ENCODE measurements at regions not wholly inside any gene's neighbourhood (a gene's known extent, or its start where the extent isn't known, plus 50 kb on each side); places are given as distances from the start of the nearest gene placed in this dataset.

- Histone ChIP-seq H3K4me1 (ENCODE audit: control insufficient read depth, insufficient read depth, low read length) (no peaks in the 10 kb centered on the region), H4K20me1 (ENCODE audit: control insufficient read depth, insufficient read depth) (no peaks in the 10 kb centered on the region), H3K36me3 (ENCODE audit: control insufficient read depth in 2 of 2, insufficient read depth in 2 of 2, low read length in 1 of 2) (no peaks in the 10 kb centered on the region), H3K4me2 (ENCODE audit: control insufficient read depth, insufficient read depth) (no peak overlapping the region), H3K4me3 (no peak overlapping the region), H3K9ac (ENCODE audit: control insufficient read depth, insufficient read depth, low read length) (no peak overlapping the region), H2AFZ (ENCODE audit: control insufficient read depth, low read depth, low read length) (no peak overlapping the region), H3K27ac (ENCODE audit: control insufficient read depth, insufficient read depth) (no peak overlapping the region), H3K27me3 (replicated peaks in 1 of 2; ENCODE audit: control insufficient read depth in 2 of 2, insufficient read depth in 2 of 2, low read length in 1 of 2) (no peaks in the 10 kb centered on the region), H3K9me3 (replicated peaks; ENCODE audit: control insufficient read depth, insufficient read depth, low read length) (no peaks in the 10 kb centered on the region; the same call in 2 of the 3 replicates), H3K79me2 (ENCODE audit: control insufficient read depth, insufficient read depth, low read length) (no peaks in the 10 kb centered on the region)
- TF ChIP-seq FOS (IDR thresholded peaks at IDR 0.05; ENCODE audit: borderline replicate concordance, extremely low read depth, insufficient read length) = no peak
- no peak for TF ChIP-seq CBFB (IDR thresholded peaks at IDR 0.05; ENCODE audit: low read depth)
- no peak for TF ChIP-seq EZH2 (IDR thresholded peaks at IDR 0.05; ENCODE audit: borderline replicate concordance, control insufficient read depth, low read depth, low read length)
- TF ChIP-seq CHD2 (IDR thresholded peaks at IDR 0.05; ENCODE audit: borderline replicate concordance, low read depth, low read length) = no peak
- WGBS (ENCODE audit: insufficient coverage, insufficient replicate concordance, low lambda C conversion rate, missing lambda C conversion rate) = 57% methylated on average over 10 of the region's 10 CpGs
- POLR2A ChIA-PET = no interaction called here
- in situ Hi-C loops (cut with MboI) (no loop called here), intact Hi-C loops (cut with micrococcal nuclease; ENCODE audit: unreplicated experiment) (no loop called here)
- SMC1A ChIA-PET (ENCODE audit: uncharacterized antibody, unreplicated experiment) = interaction anchor here (1.5 kb wide), 1 partner anchor 16 kb away, joined by 3 read pairs; no protein-coding TSS in a partner anchor
- no TSS peak for BruUV-seq (replicated peaks)
- FAIRE-seq (no peak), ATAC-seq (no peak), DNase-seq (ENCODE audit: low read depth, low spot score) (no peak)
- RAD21 ChIA-PET (ENCODE audit: unreplicated experiment) = no interaction called here
- CTCF ChIA-PET = no interaction called here
Observed at GRCh38 chr3:69460034-69460433, 74.1 kb upstream of the FRMD4B start.

- WGBS (ENCODE audit: insufficient coverage, insufficient replicate concordance, low lambda C conversion rate, missing lambda C conversion rate) = 0% methylated on average over 2 of the region's 2 CpGs
- Histone ChIP-seq H3K27me3 (replicated peaks in 1 of 2; ENCODE audit: control insufficient read depth in 2 of 2, insufficient read depth in 2 of 2, low read length in 1 of 2) (no peaks in the 10 kb centered on the region), H3K4me1 (ENCODE audit: control insufficient read depth, insufficient read depth, low read length) (no peaks in the 10 kb centered on the region), H3K9ac (ENCODE audit: control insufficient read depth, insufficient read depth, low read length) (no peak overlapping the region), H3K4me3 (no peak overlapping the region), H2AFZ (ENCODE audit: control insufficient read depth, low read depth, low read length) (no peak overlapping the region), H3K9me3 (replicated peaks; ENCODE audit: control insufficient read depth, insufficient read depth, low read length) (no peaks in the 10 kb centered on the region; the same call in 2 of the 3 replicates), H4K20me1 (ENCODE audit: control insufficient read depth, insufficient read depth) (no peaks in the 10 kb centered on the region), H3K79me2 (ENCODE audit: control insufficient read depth, insufficient read depth, low read length) (no peaks in the 10 kb centered on the region), H3K36me3 (ENCODE audit: control insufficient read depth in 2 of 2, insufficient read depth in 2 of 2, low read length in 1 of 2) (no peaks in the 10 kb centered on the region), H3K27ac (ENCODE audit: control insufficient read depth, insufficient read depth) (no peak overlapping the region), H3K4me2 (ENCODE audit: control insufficient read depth, insufficient read depth) (no peak overlapping the region)
- intact Hi-C loops (cut with micrococcal nuclease; ENCODE audit: unreplicated experiment) = no loop called here
- ChIA-PET CTCF (interaction anchor here (1.2 kb wide), 1 partner anchor 8 kb away, joined by 4 read pairs; no protein-coding TSS in a partner anchor), RAD21 (ENCODE audit: unreplicated experiment) (no interaction called here), SMC1A (ENCODE audit: uncharacterized antibody, unreplicated experiment) (interaction anchor here (1.7 kb wide), 1 partner anchor 18 kb away, joined by 4 read pairs; no protein-coding TSS in a partner anchor), POLR2A (no interaction called here)
- in situ Hi-C loops (cut with MboI) = no loop called here
- ATAC-seq = peak; percentile 27; the same call in 1 of the 3 replicates
- FAIRE-seq = no peak
- no peak for DNase-seq (ENCODE audit: low read depth, low spot score)
- BruUV-seq (replicated peaks) = no TSS peak
- TF ChIP-seq CEBPB (IDR thresholded peaks at IDR 0.05; ENCODE audit: borderline replicate concordance in 1 of 2, low read depth in 2 of 2, low read length in 2 of 2) (no peak), RUNX3 (IDR thresholded peaks at IDR 0.05; ENCODE audit: low read length) (no peak), ZBTB11 (CRISPR knock-in tag; IDR thresholded peaks at IDR 0.05) (no peak), TARDBP (IDR thresholded peaks at IDR 0.05; ENCODE audit: borderline replicate concordance) (no peak), ZNF622 (IDR thresholded peaks at IDR 0.05) (no peak), ESRRA (IDR thresholded peaks at IDR 0.05; ENCODE audit: low read length) (no peak), BACH1 (IDR thresholded peaks at IDR 0.05; ENCODE audit: borderline replicate concordance) (no peak)
- TF ChIP-seq, protein P1, sequence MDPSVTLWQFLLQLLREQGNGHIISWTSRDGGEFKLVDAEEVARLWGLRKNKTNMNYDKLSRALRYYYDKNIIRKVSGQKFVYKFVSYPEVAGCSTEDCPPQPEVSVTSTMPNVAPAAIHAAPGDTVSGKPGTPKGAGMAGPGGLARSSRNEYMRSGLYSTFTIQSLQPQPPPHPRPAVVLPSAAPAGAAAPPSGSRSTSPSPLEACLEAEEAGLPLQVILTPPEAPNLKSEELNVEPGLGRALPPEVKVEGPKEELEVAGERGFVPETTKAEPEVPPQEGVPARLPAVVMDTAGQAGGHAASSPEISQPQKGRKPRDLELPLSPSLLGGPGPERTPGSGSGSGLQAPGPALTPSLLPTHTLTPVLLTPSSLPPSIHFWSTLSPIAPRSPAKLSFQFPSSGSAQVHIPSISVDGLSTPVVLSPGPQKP (IDR thresholded peaks at IDR 0.05; ENCODE audit: low read depth, low read length) = no peak
Observed at GRCh38 chr3:69458803-69459365, 73.0 kb upstream of the FRMD4B start.
